IPS-NIHi11 (cell line): ENCODE measurements at regions not wholly inside any gene's neighbourhood (a gene's known extent, or its start where the extent isn't known, plus 50 kb on each side); places are given as distances from the start of the nearest gene placed in this dataset.

Experiments used
- DNase-seq: peaks from one replicate; pipeline ENCODE4 v3.0.0; 2012; ENCODE audit warnings: mixed read lengths, low spot score

GRCh38 chr5:109468737-109469420, 59.1 kb upstream of the PJA2 start:
- peak; percentile 80 for DNase-seq

GRCh38 chr5:109468288-109468676, 58.5 kb upstream of the PJA2 start:
- no peak for DNase-seq

GRCh38 chr5:109467058-109467457, 57.3 kb upstream of the PJA2 start:
- no peak for DNase-seq
